T47D (cell line): ENCODE measurements at regions not wholly inside any gene's neighbourhood (a gene's known extent, or its start where the extent isn't known, plus 50 kb on each side); places are given as distances from the start of the nearest gene placed in this dataset.

Source experiments
- DNase-seq, 2 experiments: peaks; one replicate each; pipeline versions ENCODE4 v3.0.0 to v3.0.0-alpha.2; 2011 to 2012; ENCODE audit warnings: low read depth in 1 of 2, low spot score in 1 of 2
- JUND ChIP-seq: IDR thresholded peaks from 2 replicates; pipeline ENCODE4 v1.6.1; 2012; ENCODE audit warnings: low read depth
- in situ Hi-C: cut with HindIII; loops from 2 replicates; pipeline ENCODE4 v1.10.0; 2016; ENCODE audit warnings: low sequenced_read_pairs, low pct_unique_long_range_greater_than_20kb

DNA sequence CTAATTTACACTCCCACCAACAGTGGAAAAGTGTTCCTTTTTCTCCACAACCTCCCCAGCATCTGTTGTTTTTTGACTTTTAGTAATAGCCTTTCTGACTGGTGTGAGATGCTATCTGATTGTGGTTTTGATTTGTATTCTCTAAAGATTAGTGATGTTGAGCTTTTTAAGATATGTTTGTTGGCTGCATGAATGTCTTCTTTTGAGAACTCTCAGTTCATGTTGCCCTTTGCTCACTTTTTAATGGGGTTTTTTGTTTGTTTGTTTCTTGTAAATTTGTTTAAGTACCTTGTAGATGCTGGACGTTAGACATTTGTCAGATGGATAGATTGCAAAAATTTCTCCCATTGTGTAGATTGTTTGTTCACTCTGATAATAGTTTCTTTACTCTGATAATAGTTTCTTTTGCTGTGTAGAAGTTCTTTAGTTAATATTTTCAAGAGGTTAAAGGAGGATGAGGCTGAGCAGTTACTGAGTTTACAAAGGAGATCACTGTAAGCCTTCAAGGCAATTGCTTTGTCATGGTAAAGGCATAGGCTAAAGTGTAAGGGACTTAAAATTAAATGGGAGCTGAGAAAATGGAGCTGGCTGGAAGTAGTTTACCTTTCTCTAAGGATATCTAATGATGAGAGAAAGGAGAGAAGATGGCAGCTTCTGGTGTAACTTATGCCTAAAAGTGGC is 323.4 kb downstream of the PCDH7 start:
- DNase-seq: peak in 1 of 2 experiments; percentile 15
- in situ Hi-C loops: no loop called here
- no peak for TF ChIP-seq JUND

DNA sequence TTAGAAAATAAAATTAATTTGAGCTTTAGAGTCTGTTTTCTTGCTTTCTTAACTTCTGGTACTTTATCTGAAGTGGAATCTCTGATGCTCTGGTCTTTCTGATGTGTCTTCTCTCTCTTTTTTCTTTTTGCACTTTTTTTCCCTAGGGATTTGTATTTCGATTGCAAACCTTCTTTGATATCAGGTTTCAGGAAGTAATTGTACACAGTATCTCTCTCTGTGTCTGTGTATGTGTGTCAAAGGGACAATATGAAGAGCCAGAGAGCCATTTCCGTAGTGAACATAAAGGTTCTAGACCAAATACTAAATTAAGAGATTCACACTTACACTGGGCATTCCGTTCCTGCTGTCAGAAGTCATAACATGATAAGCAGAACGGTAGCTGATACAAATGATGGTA is 325.0 kb downstream of the PCDH7 start:
- no peak for DNase-seq
- no peak for TF ChIP-seq JUND
- in situ Hi-C loops: no loop called here

DNA sequence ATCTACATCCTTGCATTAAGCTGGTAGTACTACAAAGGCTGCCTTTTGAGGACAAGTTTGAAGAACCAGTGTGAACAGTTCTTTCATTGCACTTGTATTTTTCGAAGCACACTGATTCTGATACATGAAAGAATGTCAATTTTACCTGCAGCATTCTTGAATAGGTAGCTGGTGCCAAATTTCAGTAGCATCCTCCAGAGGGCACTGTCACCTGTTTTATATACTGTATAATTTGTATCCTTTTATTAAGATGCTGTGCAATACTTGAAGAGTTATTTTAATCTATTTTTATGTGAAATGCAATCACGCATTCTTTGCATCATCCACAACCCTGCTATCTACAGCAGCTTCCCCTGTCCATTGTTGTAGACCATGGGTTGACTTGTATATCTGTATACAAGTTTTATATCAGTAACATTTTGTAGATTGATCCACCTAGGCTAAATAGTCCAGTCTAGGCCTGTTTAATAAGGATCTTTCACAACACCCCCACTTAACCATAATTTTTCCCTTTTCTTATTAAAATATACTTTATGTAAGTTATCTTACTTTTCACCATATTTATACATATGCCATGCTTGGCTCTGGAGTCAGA is 325.7 kb downstream of the PCDH7 start:
- in situ Hi-C loops: no loop called here
- peak in 1 of 2 experiments; percentile 57 for DNase-seq
- no peak for TF ChIP-seq JUND

DNA sequence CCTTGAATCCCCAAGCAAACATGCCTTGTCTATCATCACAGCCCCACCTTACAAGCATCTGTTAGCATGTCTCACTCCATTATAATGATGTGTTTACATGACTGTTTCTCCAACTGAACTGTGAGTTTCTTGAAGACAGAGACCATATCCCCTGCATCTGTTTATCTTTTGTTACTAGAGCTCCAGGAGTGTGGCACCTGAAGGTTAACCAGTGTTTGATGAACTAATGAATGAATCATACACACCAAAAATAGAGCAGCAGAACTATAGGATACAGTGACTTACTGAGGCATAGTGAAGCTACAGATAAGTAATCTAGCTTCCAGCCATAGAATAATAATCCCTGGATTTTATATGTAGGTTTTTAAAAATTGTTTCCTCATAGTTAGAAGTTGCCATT is 331.0 kb downstream of the PCDH7 start:
- in situ Hi-C loops: no loop called here
- TF ChIP-seq JUND: no peak
- no peak for DNase-seq

DNA sequence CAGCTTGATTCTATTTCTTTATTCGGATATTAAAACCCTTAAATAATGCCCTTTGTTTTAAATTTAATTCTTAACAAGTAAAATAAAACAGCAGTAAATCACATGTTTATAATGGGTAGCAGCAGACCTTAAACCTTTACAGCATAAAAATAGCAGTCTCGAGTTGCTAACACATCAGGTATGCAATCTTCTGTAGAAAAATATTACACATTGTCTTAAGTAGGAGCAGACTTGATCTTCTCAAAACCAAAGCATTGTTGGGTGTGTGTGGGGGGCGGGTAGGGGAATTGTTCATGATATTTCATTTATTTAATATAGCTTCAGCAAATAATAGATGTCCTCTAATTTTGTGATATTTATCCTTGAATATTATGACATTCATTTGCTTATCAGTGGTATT is 331.4 kb downstream of the PCDH7 start:
- in situ Hi-C loops: no loop called here
- no peak for TF ChIP-seq JUND
- DNase-seq: no peak

DNA sequence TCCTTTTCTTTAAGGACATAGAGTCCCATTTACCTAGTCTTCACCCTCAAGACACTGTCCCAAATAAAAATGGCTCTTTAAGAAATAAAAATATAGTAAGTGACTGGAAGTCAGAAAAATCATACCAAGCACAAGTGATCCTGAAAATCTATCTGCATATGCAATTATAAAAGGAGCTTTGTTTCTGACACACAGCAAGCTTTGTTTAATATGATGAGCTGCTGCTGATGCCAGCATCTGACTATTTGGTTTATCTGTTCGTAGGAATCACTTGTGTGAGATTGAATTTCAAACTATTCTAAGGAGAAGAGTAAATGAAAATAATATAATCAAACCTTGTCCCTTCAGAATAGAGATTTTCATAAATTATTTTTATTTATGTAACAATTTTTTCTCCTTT is 332.4 kb downstream of the PCDH7 start:
- no peak for TF ChIP-seq JUND
- in situ Hi-C loops: no loop called here
- DNase-seq: no peak

DNA sequence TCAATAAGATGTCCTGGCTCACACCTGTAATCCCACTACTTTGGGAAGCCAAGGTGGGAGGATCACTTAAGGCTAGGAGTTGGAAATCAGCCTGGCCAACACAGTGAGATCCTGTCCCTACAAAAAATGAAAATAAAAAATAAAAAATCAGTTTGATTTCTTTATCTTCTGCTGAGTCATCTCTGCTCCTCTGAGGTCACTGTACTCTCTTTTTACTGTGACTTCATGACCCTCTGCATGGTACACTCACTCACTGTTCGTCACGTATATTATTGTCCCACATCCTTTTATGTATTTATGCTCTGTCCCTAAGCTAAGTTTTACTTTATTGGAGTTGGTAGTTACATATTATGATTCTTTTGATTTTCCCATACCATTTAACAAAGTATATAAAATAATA is 333.3 kb downstream of the PCDH7 start:
- DNase-seq: no peak
- no peak for TF ChIP-seq JUND
- in situ Hi-C loops: no loop called here

DNA sequence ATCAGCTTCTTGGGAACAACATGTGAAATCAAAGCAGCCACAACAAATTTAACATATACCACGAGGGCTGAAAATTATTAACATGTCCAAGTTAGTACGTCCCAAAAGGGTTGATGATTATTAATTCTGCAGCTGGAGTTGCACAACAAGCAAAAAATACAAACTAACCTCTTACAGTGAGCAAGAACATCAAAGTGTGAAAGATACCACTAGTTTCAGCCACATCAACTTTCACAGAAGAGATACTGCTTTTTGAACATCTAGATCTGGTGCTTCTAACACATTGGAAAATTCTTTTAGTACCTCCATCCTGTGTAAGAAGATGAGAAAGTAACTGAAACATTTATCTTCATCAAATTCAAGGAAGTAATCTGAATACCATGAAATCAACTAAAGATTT is 334.1 kb downstream of the PCDH7 start:
- in situ Hi-C loops: no loop called here
- no peak for DNase-seq
- no peak for TF ChIP-seq JUND

DNA sequence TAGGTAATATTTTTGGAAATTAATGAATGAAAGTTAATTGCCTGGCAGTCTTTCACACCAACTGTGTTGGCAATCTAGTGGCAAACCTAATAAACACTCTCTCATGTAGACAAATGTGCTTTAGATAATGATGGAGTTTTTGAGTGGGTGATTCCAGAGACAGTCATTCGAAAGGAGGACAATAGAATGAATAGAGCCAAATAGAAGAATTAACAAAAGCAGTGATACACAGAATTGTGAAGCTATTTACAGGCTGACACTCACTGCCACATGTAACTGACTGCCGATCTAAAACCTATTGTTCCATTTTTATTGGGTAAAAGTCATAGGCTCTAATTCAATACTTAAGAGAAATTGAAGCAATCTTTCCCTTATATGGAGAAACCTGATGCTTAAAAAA is 338.5 kb downstream of the PCDH7 start:
- in situ Hi-C loops: no loop called here

DNA sequence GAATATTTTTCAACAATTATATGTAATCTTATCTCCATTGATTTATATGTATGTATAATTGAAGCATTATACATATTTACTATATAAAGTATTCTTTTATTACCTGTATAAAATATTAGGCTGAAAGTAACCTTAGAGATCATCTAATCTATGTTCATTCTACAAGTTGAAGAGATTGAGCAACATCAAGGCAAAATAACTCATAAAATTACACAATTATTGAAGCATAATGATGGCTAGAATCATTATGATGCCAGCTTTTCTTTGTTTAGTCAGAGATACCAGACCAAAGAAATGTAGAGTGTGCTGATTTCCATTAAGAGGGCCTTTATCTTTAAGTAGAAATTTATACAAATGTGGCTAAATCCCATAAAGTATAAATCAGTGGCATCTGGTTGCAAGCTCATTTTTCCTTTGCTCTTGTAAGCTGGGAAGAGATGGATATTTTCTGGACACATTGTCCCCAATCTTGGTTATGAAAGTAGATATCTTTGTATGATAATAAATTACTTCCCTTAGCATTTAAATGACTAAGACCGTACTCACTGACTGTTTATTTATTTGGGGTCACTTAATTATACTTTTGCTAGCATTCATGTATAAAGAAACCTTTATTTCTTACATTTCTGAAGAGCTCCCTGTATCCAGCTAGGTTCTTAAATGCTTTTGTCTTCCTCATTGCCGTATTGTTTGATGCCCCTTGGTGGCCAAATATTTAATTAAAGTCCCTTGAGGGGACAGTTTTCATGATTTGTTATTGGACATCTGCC is 339.8 kb downstream of the PCDH7 start:
- in situ Hi-C loops: no loop called here
- no peak for DNase-seq
- no peak for TF ChIP-seq JUND

More for the DNA sequence above, 338.5 kb downstream of the PCDH7 start:
- no peak for DNase-seq
- no peak for TF ChIP-seq JUND

DNA sequence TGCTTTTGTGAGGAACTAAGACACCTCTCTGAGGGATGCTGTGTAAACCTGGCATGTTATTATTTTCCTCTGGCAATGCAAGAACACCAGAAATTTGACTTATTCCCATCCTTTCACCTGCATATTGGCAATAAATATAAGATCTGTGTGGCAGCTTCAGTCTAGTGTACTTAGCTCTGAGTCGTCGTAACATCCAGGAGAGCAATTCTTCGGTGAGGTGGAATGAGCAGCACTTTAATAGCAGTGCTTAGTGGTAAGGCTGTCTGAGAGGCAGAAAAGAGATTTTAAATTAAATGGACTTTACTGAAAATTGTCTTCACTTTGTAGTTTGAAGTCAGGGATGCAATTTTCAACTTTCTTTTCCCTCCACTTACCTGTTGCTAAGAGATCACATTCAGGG is 344.9 kb downstream of the PCDH7 start:
- no peak for DNase-seq
- in situ Hi-C loops: no loop called here
- no peak for TF ChIP-seq JUND

DNA sequence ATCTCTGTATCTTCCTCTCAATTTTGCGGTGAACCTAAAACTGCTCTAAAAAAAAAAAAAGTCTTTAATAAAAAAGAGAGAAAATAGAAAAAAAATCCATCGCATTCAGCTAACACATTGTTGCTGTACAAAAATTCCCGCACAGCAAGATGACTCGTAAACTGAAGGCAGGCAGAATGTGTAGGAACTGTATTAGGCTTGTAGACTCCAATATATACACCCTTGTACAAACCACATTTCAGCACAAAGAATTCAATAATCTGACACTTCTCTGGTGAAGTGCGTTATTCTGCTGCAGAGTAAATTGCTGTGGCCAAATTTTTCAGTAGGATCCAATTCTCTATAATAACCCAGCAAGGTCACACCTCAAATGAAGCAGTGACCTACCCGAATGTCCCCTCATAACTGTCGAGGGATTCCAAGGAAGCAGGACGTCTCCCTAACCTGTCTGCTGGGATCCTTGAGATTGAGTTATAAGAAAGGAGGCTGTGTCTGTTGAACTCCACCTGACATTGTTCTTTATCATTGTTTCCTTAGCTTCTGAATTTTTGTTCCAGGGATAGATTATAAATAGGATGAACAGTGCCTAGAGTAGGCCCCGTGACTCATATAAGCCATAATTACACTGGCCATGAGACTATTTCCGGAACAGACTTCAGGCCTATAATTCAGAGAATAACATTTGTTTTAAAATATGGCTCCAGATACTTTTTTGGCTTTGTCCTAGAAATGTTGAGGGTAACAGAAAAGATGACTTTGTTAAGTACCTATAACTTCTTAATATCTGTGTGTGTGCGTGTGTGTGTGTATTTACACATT is 348.3 kb downstream of the PCDH7 start:
- TF ChIP-seq JUND: no peak
- no peak for DNase-seq
- in situ Hi-C loops: no loop called here
